AG09309 (cell line): ENCODE measurements at regions not wholly inside any gene's neighbourhood (a gene's known extent, or its start where the extent isn't known, plus 50 kb on each side); places are given as distances from the start of the nearest gene placed in this dataset.

ENCODE experiments used
- DNase-seq: peaks from one replicate; pipeline ENCODE4 v3.0.0-alpha.2; 2010; ENCODE audit warnings: low read depth
- H3K4me3 ChIP-seq: 2 replicates; pipeline ENCODE4 v1.5.1; 2011; ENCODE audit warnings: mild to moderate bottlenecking, low read depth, low read length, moderate library complexity; ENCODE audit not compliant: control insufficient read depth
- CTCF ChIP-seq: IDR thresholded peaks from 2 replicates; pipeline ENCODE4 v1.5.1; 2011; ENCODE audit warnings: mild to moderate bottlenecking, low read depth, low read length, inconsistent platforms; ENCODE audit not compliant: insufficient read depth, control insufficient read depth; ENCODE audit errors: missing control alignments

- no peak overlapping the region for H3K4me3 ChIP-seq
- DNase-seq, result no peak
- no peak for TF ChIP-seq CTCF
Measured at GRCh38 chr4:149886786-149887490, 71.3 kb upstream of the IQCM start.

- DNase-seq, result no peak
- no peak overlapping the region for H3K4me3 ChIP-seq
- TF ChIP-seq CTCF, result no peak
Measured at GRCh38 chr4:149889991-149890390, 74.3 kb upstream of the IQCM start.

GRCh38 chr4:149890531-149890930 is 74.9 kb upstream of the IQCM start:
- H3K4me3 ChIP-seq, result no peak overlapping the region
- TF ChIP-seq CTCF, result no peak
- no peak for DNase-seq

- H3K4me3 ChIP-seq, result no peak overlapping the region
- TF ChIP-seq CTCF, result no peak
- DNase-seq, result no peak
Measured at GRCh38 chr4:149891426-149891825, 75.8 kb upstream of the IQCM start.

- TF ChIP-seq CTCF, result peak; percentile 90
- peak; percentile 24 for DNase-seq
- H3K4me3 ChIP-seq, result no peak overlapping the region
Measured at GRCh38 chr4:149896432-149896831, 80.8 kb upstream of the IQCM start.

GRCh38 chr4:149897783-149898182 is 82.1 kb upstream of the IQCM start:
- no peak for DNase-seq
- TF ChIP-seq CTCF, result peak; percentile 45
- no peak overlapping the region for H3K4me3 ChIP-seq
